H9 (cell line): ENCODE measurements at regions not wholly inside any gene's neighbourhood (a gene's known extent, or its start where the extent isn't known, plus 50 kb on each side); places are given as distances from the start of the nearest gene placed in this dataset.

ENCODE experiments used
- DNase-seq: peaks from one replicate; pipeline ENCODE4 v3.0.0-alpha.2; 2017
- H2AFZ ChIP-seq: one replicate; pipeline ENCODE4 v1.6.1; 2013; ENCODE audit warnings: mild to moderate bottlenecking, low read length, control low read depth, moderate library complexity
- H2AK5ac ChIP-seq: 2 replicates; pipeline ENCODE4 v1.6.1; 2013; ENCODE audit warnings: low read length, control low read depth, mixed read lengths; ENCODE audit not compliant: insufficient read length
- H2BK120ac ChIP-seq: one replicate; pipeline ENCODE4 v1.6.1; 2013; ENCODE audit warnings: low read depth, mild to moderate bottlenecking, low read length, control low read depth, inconsistent platforms; ENCODE audit not compliant: poor library complexity, severe bottlenecking
- H2BK12ac ChIP-seq: 2 replicates; pipeline ENCODE4 v1.6.1; 2013; ENCODE audit warnings: low read length, control low read depth, mixed read lengths, low read depth; ENCODE audit not compliant: insufficient read length
- H2BK15ac ChIP-seq: 2 replicates; pipeline ENCODE4 v1.6.1; 2013; ENCODE audit warnings: low read depth, low read length, control low read depth
- H2BK20ac ChIP-seq: one replicate; pipeline ENCODE4 v1.6.1; 2013; ENCODE audit warnings: low read depth, mild to moderate bottlenecking, low read length, control low read depth, inconsistent platforms; ENCODE audit not compliant: poor library complexity, severe bottlenecking
- H2BK5ac ChIP-seq: 2 replicates; pipeline ENCODE4 v1.6.1; 2013; ENCODE audit warnings: low read length, control low read depth, mixed read lengths; ENCODE audit not compliant: insufficient read length
- H3K14ac ChIP-seq: 2 replicates; pipeline ENCODE4 v1.6.1; 2013; ENCODE audit warnings: low read length, control low read depth; ENCODE audit not compliant: insufficient read depth
- H3K18ac ChIP-seq: 2 replicates; pipeline ENCODE4 v1.6.1; 2013; ENCODE audit warnings: low read depth, mild to moderate bottlenecking, mixed read lengths, low read length, control low read depth; ENCODE audit not compliant: insufficient read length
- H3K23ac ChIP-seq: 2 replicates; pipeline ENCODE4 v1.6.1; 2013; ENCODE audit warnings: low read length, control low read depth, mixed read lengths, low read depth; ENCODE audit not compliant: insufficient read length
- H3K23me2 ChIP-seq: 2 replicates; pipeline ENCODE4 v1.6.1; 2013; ENCODE audit warnings: low read depth, mild to moderate bottlenecking, mixed read lengths, low read length, control low read depth; ENCODE audit not compliant: insufficient read length, poor library complexity, severe bottlenecking
- H3K27ac ChIP-seq: 2 replicates; pipeline ENCODE4 v1.5.1; 2013; ENCODE audit warnings: low read length, control low read depth, mixed read lengths, low read depth; ENCODE audit not compliant: insufficient read length
- H3K27me3 ChIP-seq: 2 replicates; pipeline ENCODE4 v1.6.1; 2013; ENCODE audit warnings: low read length, control low read depth, inconsistent platforms; ENCODE audit not compliant: insufficient read depth
- H3K4ac ChIP-seq: 2 replicates; pipeline ENCODE4 v1.6.1; 2013; ENCODE audit warnings: low read depth, mild to moderate bottlenecking, control low read depth, inconsistent platforms, low read length, moderate library complexity
- H3K4me1 ChIP-seq: 2 replicates; pipeline ENCODE4 v1.6.1; 2013; ENCODE audit warnings: low read length, control low read depth, inconsistent platforms; ENCODE audit not compliant: insufficient read depth
- H3K4me2 ChIP-seq: 2 replicates; pipeline ENCODE4 v1.6.1; 2013; ENCODE audit warnings: low read length, control low read depth, mixed read lengths; ENCODE audit not compliant: insufficient read length, insufficient read depth
- H3K56ac ChIP-seq: 2 replicates; pipeline ENCODE4 v1.6.1; 2013; ENCODE audit warnings: low read depth, mild to moderate bottlenecking, mixed read lengths, low read length, control low read depth; ENCODE audit not compliant: insufficient read length
- H3K79me1 ChIP-seq: 2 replicates; pipeline ENCODE4 v1.6.1; 2013; ENCODE audit warnings: low read depth, mild to moderate bottlenecking, moderate library complexity, low read length, control low read depth, inconsistent platforms; ENCODE audit not compliant: insufficient read depth, poor library complexity, severe bottlenecking
- H3K79me2 ChIP-seq: 2 replicates; pipeline ENCODE4 v1.6.1; 2013; ENCODE audit warnings: low read length, control low read depth, inconsistent platforms; ENCODE audit not compliant: insufficient read depth
- H3K9ac ChIP-seq: 2 replicates; pipeline ENCODE4 v1.6.1; 2013; ENCODE audit warnings: low read length, control low read depth, mixed read lengths; ENCODE audit not compliant: insufficient read length; ENCODE audit errors: extremely low read depth
- H3K9me3 ChIP-seq: one replicate; pipeline ENCODE4 v1.6.1; 2013; ENCODE audit warnings: low read depth, low read length, inconsistent platforms; ENCODE audit not compliant: control insufficient read depth
- H3T11ph ChIP-seq: one replicate; pipeline ENCODE4 v1.6.1; 2013; ENCODE audit warnings: mild to moderate bottlenecking, low read length, control low read depth, inconsistent platforms
- H4K20me1 ChIP-seq: one replicate; pipeline ENCODE4 v1.6.1; 2013; ENCODE audit not compliant: control insufficient read depth, insufficient read length, insufficient read depth
- H4K5ac ChIP-seq: 2 replicates; pipeline ENCODE4 v1.6.1; 2013; ENCODE audit warnings: low read depth, mild to moderate bottlenecking, mixed read lengths, low read length, control low read depth; ENCODE audit not compliant: insufficient read length
- H4K8ac ChIP-seq: replicated peaks from 2 replicates; pipeline ENCODE4 v1.6.1; 2013; ENCODE audit warnings: low read length, control low read depth, mixed read lengths, low read depth; ENCODE audit not compliant: insufficient read length
- H4K91ac ChIP-seq: 2 replicates; pipeline ENCODE4 v1.6.1; 2013; ENCODE audit warnings: low read depth, mild to moderate bottlenecking, moderate library complexity, mixed read lengths, low read length, control low read depth; ENCODE audit not compliant: insufficient read length
- H3K27ac Mint-ChIP-seq, 3 experiments: 2 replicates in 2 of 3; 3 replicates in 1 of 3; pipeline ENCODE4 v1.8.0; 2020 to 2021; ENCODE audit warnings: mixed read lengths in 3 of 3, mild to moderate bottlenecking in 1 of 3, moderate library complexity in 1 of 3
- H3K27me3 Mint-ChIP-seq: 2 replicates; pipeline ENCODE4 v1.8.0; 2021; ENCODE audit warnings: low read depth, mild to moderate bottlenecking, moderate library complexity, mixed read lengths
- H3K36me3 Mint-ChIP-seq, 3 experiments: 2 replicates in 2 of 3; 3 replicates in 1 of 3; pipeline ENCODE4 v1.8.0; 2020 to 2021; ENCODE audit warnings: low read depth in 3 of 3, mixed read lengths in 3 of 3; ENCODE audit not compliant: insufficient read depth in 1 of 3
- H3K4me1 Mint-ChIP-seq, 2 experiments: 2 replicates each; pipeline ENCODE4 v1.8.0; 2020; ENCODE audit warnings: mixed read lengths in 2 of 2
- H3K4me3 Mint-ChIP-seq, 2 experiments: 2 replicates in 1 of 2; 3 replicates in 1 of 2; pipeline ENCODE4 v1.8.0; 2020 to 2021; ENCODE audit warnings: mild to moderate bottlenecking in 2 of 2, mixed read lengths in 2 of 2, moderate library complexity in 1 of 2
- H3K9me3 Mint-ChIP-seq, 2 experiments: 2 replicates in 1 of 2; 3 replicates in 1 of 2; pipeline ENCODE4 v1.8.0; 2020; ENCODE audit warnings: mild to moderate bottlenecking in 2 of 2, mixed read lengths in 2 of 2, moderate library complexity in 1 of 2
- CTCF ChIP-seq: fragments of 200-600 bp; sonication (generic); conservative IDR thresholded peaks from 3 replicates; pipeline ENCODE4 v1.8.0; 2021; ENCODE audit warnings: antibody characterized with exemption, mild to moderate bottlenecking
- WGBS: extraction: QIAGEN DNeasy Blood & Tissue Kit; methylation state at CpG from one replicate; pipeline ENCODE4 v1.1.7; 2013; ENCODE audit warnings: missing lambda C conversion rate, low lambda C conversion rate, mixed read lengths; ENCODE audit not compliant: insufficient read length; ENCODE audit errors: extremely low coverage; 5-methylcytosine and 5-hydroxymethylcytosine counted together

DNA sequence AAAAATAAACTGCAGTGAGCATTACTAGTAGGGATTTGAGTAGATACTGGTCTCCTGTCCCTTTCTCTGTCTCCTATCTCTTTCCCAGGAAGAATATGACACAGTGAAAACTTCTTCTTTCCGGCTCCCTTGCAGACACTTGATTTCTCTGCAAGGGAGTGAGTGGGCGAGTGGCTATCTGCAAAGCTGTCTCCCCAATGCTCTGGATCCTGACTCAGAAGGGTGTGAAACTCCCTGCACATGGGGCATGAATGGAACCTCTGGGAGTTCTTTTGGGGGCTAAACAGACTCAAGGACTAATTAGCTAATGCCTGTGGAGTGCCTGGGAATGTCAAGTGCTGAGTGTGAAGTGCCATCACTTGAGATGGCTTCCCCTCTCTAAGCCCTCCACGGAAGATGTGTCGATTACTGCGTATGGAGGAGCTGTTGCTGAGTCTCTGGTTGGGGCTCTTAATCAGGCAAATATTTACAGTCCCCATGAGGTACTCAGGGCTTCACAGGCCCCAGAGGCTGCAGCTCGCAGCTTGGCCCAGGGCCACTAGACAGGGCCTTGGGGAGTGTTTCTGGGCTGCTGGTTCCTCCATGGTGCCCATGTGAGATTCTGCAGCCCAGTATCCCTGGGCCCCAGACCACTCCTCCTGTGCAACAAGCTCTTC is 139.8 kb downstream of the RPS24 start:
- no peak overlapping the region for H2AK5ac ChIP-seq
- H3T11ph ChIP-seq = no peak overlapping the region
- peak overlapping the region in 2 of 3 experiments; percentile 43 to 78; a peak in 1 of 7 replicates for H3K27ac Mint-ChIP-seq
- no peak overlapping the region for H3K4me2 ChIP-seq
- no peaks in the 10 kb centered on the region; a peak in 2 of 5 replicates for H3K9me3 Mint-ChIP-seq
- no peak overlapping the region for H3K4ac ChIP-seq
- no peak overlapping the region for H3K14ac ChIP-seq
- no peaks in the 10 kb centered on the region for H3K36me3 Mint-ChIP-seq
- no peak overlapping the region for H2BK15ac ChIP-seq
- no peak overlapping the region for H3K18ac ChIP-seq
- H3K9me3 ChIP-seq = no peaks in the 10 kb centered on the region
- no peaks in the 10 kb centered on the region for H3K27me3 ChIP-seq
- no CpG with 5 or more reads among the region's 6 CpGs for WGBS
- H4K5ac ChIP-seq = no peak overlapping the region
- peaks cover 25% of the 10 kb centered on the region for H3K27me3 Mint-ChIP-seq
- H3K4me3 Mint-ChIP-seq = no peak overlapping the region
- no peak overlapping the region for H2BK12ac ChIP-seq
- no peaks in the 10 kb centered on the region for H4K20me1 ChIP-seq
- DNase-seq = no peak
- H2BK120ac ChIP-seq = no peak overlapping the region
- H3K23me2 ChIP-seq = no peaks in the 10 kb centered on the region
- H4K8ac ChIP-seq = no peak overlapping the region
- H3K9ac ChIP-seq = no peak overlapping the region
- TF ChIP-seq CTCF = no peak
- H2BK20ac ChIP-seq = no peak overlapping the region
- H3K79me1 ChIP-seq = no peaks in the 10 kb centered on the region
- no peak overlapping the region for H4K91ac ChIP-seq
- H3K4me1 Mint-ChIP-seq = peaks cover 58 to 70% of the 10 kb centered on the region in 2 experiments
- peaks cover 7% of the 10 kb centered on the region; the same call in 1 of the 2 replicates for H3K4me1 ChIP-seq
- no peaks in the 10 kb centered on the region for H3K79me2 ChIP-seq
- H2BK5ac ChIP-seq = no peak overlapping the region
- H3K27ac ChIP-seq = no peak overlapping the region
- H3K56ac ChIP-seq = no peak overlapping the region
- H3K23ac ChIP-seq = no peak overlapping the region
- H2AFZ ChIP-seq = no peak overlapping the region
